ENCODE measurements at regions not wholly inside any gene's neighbourhood (a gene's known extent, or its start where the extent isn't known, plus 50 kb on each side); places are given as distances from the start of the nearest gene placed in this dataset.

DNA sequence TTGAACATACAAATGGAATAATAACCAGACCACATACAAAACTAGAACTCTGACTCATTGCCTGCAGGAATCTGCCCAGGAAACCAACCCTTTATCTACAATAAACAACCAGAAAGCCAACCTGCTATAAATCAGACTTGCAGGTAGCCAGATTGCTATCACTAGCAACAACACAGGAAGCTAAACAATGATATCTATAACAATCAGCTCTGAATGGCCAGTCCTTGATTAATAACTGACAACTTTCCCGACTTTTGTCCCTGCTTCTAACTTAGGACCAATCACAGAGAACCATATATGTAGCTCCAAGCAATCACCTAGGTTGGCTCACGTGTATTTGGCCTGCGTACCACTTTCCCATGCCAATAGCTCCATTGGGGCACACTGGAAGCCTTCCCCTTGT, 470.8 kb downstream of the RIT2 start:
- no peaks in the 10 kb centered on the region for H3K36me3 ChIP-seq (ENCODE audit: control insufficient read depth, low read depth, low read length)
- H3K4me1 ChIP-seq (ENCODE audit: control insufficient read depth, low read depth, low read length), result no peaks in the 10 kb centered on the region
- H3K4me3 ChIP-seq (ENCODE audit: low read length), result no peak overlapping the region
- no peak overlapping the region for H3K27ac ChIP-seq (ENCODE audit: low read length)
- H3K9ac ChIP-seq (ENCODE audit: low read length), result no peak overlapping the region
- no peaks in the 10 kb centered on the region for H3K27me3 ChIP-seq (ENCODE audit: control insufficient read depth, insufficient read depth, low read length)
- no peaks in the 10 kb centered on the region for H3K9me3 ChIP-seq (ENCODE audit: control insufficient read depth, low read depth, low read length)

- H3K4me3 ChIP-seq (ENCODE audit: low read length), result no peak overlapping the region
- H3K36me3 ChIP-seq (ENCODE audit: control insufficient read depth, low read depth, low read length), result no peaks in the 10 kb centered on the region
- peaks cover 4% of the 10 kb centered on the region for H3K9me3 ChIP-seq (ENCODE audit: control insufficient read depth, low read depth, low read length)
- peaks cover 9% of the 10 kb centered on the region for H3K4me1 ChIP-seq (ENCODE audit: control insufficient read depth, low read depth, low read length)
- H3K27ac ChIP-seq (ENCODE audit: low read length), result no peak overlapping the region
- no peaks in the 10 kb centered on the region for H3K27me3 ChIP-seq (ENCODE audit: control insufficient read depth, insufficient read depth, low read length)
- no peak overlapping the region for H3K9ac ChIP-seq (ENCODE audit: low read length)
These were observed 466.0 kb downstream of the RIT2 start for GRCh38 chr18:42649331-42650035.

GRCh38 chr18:42654556-42654955, 460.9 kb downstream of the RIT2 start:
- Histone ChIP-seq H3K4me3 (ENCODE audit: low read length) (no peak overlapping the region), H3K36me3 (ENCODE audit: control insufficient read depth, low read depth, low read length) (no peaks in the 10 kb centered on the region), H3K9me3 (ENCODE audit: control insufficient read depth, low read depth, low read length) (peaks cover 4% of the 10 kb centered on the region), H3K27me3 (ENCODE audit: control insufficient read depth, insufficient read depth, low read length) (no peaks in the 10 kb centered on the region), H3K9ac (ENCODE audit: low read length) (no peak overlapping the region), H3K27ac (ENCODE audit: low read length) (no peak overlapping the region), H3K4me1 (ENCODE audit: control insufficient read depth, low read depth, low read length) (peaks cover 9% of the 10 kb centered on the region)

DNA sequence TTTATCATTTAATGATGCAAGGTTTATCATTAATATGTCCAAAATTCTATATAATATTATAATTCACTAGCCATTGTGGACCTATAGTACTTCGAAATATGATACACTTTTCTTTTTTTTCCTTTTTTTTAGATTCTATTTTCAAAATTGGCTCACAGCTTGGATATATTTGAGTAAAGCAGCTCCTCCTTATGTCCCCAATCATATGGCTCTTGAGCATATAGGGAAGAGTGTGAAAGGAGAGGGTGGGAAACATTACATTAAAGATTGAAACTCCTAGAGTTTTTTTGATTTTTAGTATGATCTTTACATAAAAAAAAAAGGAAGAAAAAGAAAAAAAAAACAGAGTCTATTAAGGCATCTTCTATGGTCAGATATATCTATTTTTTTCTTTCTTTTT, 457.9 kb downstream of the RIT2 start:
- H3K27ac ChIP-seq (ENCODE audit: low read length), result no peak overlapping the region
- no peak overlapping the region for H3K9ac ChIP-seq (ENCODE audit: low read length)
- H3K36me3 ChIP-seq (ENCODE audit: control insufficient read depth, low read depth, low read length), result no peaks in the 10 kb centered on the region
- peaks cover 4% of the 10 kb centered on the region for H3K9me3 ChIP-seq (ENCODE audit: control insufficient read depth, low read depth, low read length)
- H3K4me1 ChIP-seq (ENCODE audit: control insufficient read depth, low read depth, low read length), result peaks cover 9% of the 10 kb centered on the region
- no peaks in the 10 kb centered on the region for H3K27me3 ChIP-seq (ENCODE audit: control insufficient read depth, insufficient read depth, low read length)
- H3K4me3 ChIP-seq (ENCODE audit: low read length), result no peak overlapping the region

DNA sequence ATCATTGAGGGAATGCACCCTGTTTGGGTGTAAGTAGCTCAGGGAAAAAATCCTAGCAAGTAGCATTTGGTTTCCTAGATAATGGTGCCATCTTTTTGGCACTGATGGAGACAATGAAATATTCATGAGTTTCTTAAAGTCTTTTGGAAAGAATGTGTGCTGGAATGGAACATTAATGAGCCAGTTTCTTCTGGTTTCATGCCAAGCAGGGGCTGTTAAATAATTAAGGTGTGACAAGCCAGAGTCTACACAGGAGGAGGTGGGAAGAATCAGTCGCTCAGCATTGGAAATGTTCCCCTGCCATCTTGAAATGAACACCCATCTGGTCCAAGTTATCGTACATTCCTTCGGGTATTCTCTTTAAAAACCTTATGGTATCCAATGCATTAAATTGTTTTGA, 457.3 kb downstream of the RIT2 start:
- H3K4me3 ChIP-seq (ENCODE audit: low read length), result no peak overlapping the region
- H3K27ac ChIP-seq (ENCODE audit: low read length), result no peak overlapping the region
- no peaks in the 10 kb centered on the region for H3K9me3 ChIP-seq (ENCODE audit: control insufficient read depth, low read depth, low read length)
- no peaks in the 10 kb centered on the region for H3K27me3 ChIP-seq (ENCODE audit: control insufficient read depth, insufficient read depth, low read length)
- H3K36me3 ChIP-seq (ENCODE audit: control insufficient read depth, low read depth, low read length), result no peaks in the 10 kb centered on the region
- H3K4me1 ChIP-seq (ENCODE audit: control insufficient read depth, low read depth, low read length), result peaks cover 9% of the 10 kb centered on the region
- no peak overlapping the region for H3K9ac ChIP-seq (ENCODE audit: low read length)

GRCh38 chr18:42659187-42659586, 456.3 kb downstream of the RIT2 start:
- Histone ChIP-seq H3K27ac (ENCODE audit: low read length) (no peak overlapping the region), H3K9ac (ENCODE audit: low read length) (no peak overlapping the region), H3K9me3 (ENCODE audit: control insufficient read depth, low read depth, low read length) (no peaks in the 10 kb centered on the region), H3K27me3 (ENCODE audit: control insufficient read depth, insufficient read depth, low read length) (no peaks in the 10 kb centered on the region), H3K4me1 (ENCODE audit: control insufficient read depth, low read depth, low read length) (peaks cover 2% of the 10 kb centered on the region), H3K36me3 (ENCODE audit: control insufficient read depth, low read depth, low read length) (no peaks in the 10 kb centered on the region), H3K4me3 (ENCODE audit: low read length) (no peak overlapping the region)

GRCh38 chr18:42670860-42671259, 444.6 kb downstream of the RIT2 start:
- Histone ChIP-seq H3K4me1 (ENCODE audit: control insufficient read depth, low read depth, low read length) (no peaks in the 10 kb centered on the region), H3K27me3 (ENCODE audit: control insufficient read depth, insufficient read depth, low read length) (no peaks in the 10 kb centered on the region), H3K36me3 (ENCODE audit: control insufficient read depth, low read depth, low read length) (no peaks in the 10 kb centered on the region), H3K4me3 (ENCODE audit: low read length) (no peak overlapping the region), H3K9ac (ENCODE audit: low read length) (no peak overlapping the region), H3K27ac (ENCODE audit: low read length) (no peak overlapping the region), H3K9me3 (ENCODE audit: control insufficient read depth, low read depth, low read length) (no peaks in the 10 kb centered on the region)

DNA sequence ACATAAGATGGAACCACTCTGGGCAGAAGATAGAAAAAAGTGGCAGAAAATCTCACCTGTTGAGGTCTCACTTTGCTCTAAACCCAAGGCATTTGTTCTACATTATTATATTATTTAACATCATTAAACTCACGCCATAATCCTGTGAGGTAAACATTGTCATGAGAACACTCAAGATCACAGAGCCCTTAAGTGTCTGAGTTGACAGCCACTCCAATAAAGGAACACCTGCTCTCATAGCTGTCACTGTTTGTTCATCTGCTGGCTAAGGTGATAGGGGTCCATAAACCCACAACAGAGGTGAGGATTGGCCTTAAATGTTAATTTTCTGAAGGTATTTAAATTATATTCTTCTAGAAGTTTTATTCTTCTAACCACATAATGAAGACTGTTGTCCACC, 439.7 kb downstream of the RIT2 start:
- H3K36me3 ChIP-seq (ENCODE audit: control insufficient read depth, low read depth, low read length), result no peaks in the 10 kb centered on the region
- H3K9ac ChIP-seq (ENCODE audit: low read length), result no peak overlapping the region
- H3K4me1 ChIP-seq (ENCODE audit: control insufficient read depth, low read depth, low read length), result no peaks in the 10 kb centered on the region
- H3K27me3 ChIP-seq (ENCODE audit: control insufficient read depth, insufficient read depth, low read length), result no peaks in the 10 kb centered on the region
- no peaks in the 10 kb centered on the region for H3K9me3 ChIP-seq (ENCODE audit: control insufficient read depth, low read depth, low read length)
- H3K27ac ChIP-seq (ENCODE audit: low read length), result no peak overlapping the region
- H3K4me3 ChIP-seq (ENCODE audit: low read length), result no peak overlapping the region

DNA sequence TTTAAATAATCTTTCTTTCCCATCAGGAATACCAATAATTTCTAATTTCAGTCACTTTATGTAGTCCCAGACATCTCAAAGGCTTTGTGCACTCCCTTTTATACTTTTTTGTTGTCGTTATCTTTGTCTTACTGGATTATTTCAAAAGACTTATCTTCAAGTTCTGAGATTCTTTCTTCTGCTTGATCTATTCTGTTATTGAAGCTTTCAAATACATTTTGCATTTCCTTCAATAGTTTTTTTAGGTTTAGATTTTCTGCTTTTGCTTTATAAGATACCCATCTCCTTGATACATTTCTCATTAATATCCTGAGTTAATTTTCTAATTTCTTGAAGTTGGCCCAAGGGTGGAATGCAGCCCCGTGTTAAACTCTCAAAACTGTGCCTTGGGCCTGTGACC, 432.4 kb downstream of the RIT2 start:
- Histone ChIP-seq H3K36me3 (ENCODE audit: control insufficient read depth, low read depth, low read length) (no peaks in the 10 kb centered on the region), H3K27me3 (ENCODE audit: control insufficient read depth, insufficient read depth, low read length) (no peaks in the 10 kb centered on the region), H3K27ac (ENCODE audit: low read length) (no peak overlapping the region)

GRCh38 chr18:42689310-42689709, 426.2 kb downstream of the RIT2 start:
- Histone ChIP-seq H3K27me3 (ENCODE audit: control insufficient read depth, insufficient read depth, low read length) (no peaks in the 10 kb centered on the region), H3K36me3 (ENCODE audit: control insufficient read depth, low read depth, low read length) (no peaks in the 10 kb centered on the region), H3K4me3 (ENCODE audit: low read length) (no peak overlapping the region), H3K9ac (ENCODE audit: low read length) (no peak overlapping the region), H3K9me3 (ENCODE audit: control insufficient read depth, low read depth, low read length) (no peaks in the 10 kb centered on the region), H3K4me1 (ENCODE audit: control insufficient read depth, low read depth, low read length) (no peaks in the 10 kb centered on the region), H3K27ac (ENCODE audit: low read length) (no peak overlapping the region)

More for the DNA sequence above, 432.4 kb downstream of the RIT2 start:
- no peak overlapping the region for H3K4me3 ChIP-seq (ENCODE audit: low read length)
- no peaks in the 10 kb centered on the region for H3K9me3 ChIP-seq (ENCODE audit: control insufficient read depth, low read depth, low read length)
- H3K4me1 ChIP-seq (ENCODE audit: control insufficient read depth, low read depth, low read length), result no peaks in the 10 kb centered on the region
- no peak overlapping the region for H3K9ac ChIP-seq (ENCODE audit: low read length)
